Cerebellar cortex (tissue), 1 donor: ENCODE measurements at regions not wholly inside any gene's neighbourhood (a gene's known extent, or its start where the extent isn't known, plus 50 kb on each side); places are given as distances from the start of the nearest gene placed in this dataset.

Experiments
- DNase-seq: peaks from one replicate; pipeline ENCODE4 v3.0.0-alpha.2; 2015; ENCODE audit warnings: low spot score

DNA sequence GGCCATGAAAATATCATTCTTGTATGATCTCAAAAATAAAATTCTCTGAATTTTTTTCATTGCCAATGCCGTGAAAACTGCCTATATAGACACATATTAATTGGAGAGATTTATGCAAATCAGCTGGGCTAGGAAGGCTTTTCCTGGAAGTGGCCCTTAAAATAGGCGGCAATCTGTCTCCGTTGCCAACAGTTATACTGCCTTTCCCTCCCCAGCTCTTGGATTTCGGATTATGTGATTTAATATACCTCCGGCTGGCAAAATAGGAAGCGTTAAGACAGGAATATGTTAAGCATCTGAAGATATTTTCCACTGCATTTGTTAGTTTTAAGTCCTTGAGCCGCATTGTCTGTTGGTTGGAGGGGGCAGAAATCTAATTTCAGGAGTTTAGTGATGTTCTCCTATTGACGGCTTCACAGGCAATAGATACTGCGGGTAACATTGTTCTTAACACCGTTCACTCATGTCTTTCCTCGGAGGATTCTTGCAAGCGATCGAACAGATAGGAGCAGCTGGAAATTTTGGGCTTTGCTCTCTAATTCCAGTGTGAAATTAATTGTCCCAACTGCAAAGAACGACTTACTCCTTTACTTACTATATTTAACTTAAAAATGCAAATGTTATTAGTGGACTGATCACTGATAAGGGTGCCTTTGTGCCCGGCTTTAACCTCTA lies 113.3 kb downstream of the LINC00237 start:
- DNase-seq: no peak

DNA sequence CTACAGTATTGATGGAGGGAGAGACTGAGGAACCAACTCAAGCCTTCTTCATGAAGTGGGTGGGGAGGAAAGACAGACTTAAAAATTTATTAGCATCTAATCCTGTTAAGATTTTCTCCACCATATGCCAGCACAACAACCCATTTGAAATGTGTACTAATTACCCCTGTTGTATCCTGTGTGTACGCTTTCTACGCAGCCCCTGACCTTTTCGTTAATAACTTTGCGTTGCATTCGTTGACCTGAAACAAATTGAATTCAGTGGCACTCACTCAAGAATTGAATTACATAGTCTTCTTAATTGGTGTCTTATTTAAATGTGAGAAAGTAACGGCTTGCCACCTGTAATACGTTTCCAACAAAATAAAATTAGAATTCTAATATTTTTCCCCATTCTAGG lies 113.9 kb downstream of the LINC00237 start:
- no peak for DNase-seq

DNA sequence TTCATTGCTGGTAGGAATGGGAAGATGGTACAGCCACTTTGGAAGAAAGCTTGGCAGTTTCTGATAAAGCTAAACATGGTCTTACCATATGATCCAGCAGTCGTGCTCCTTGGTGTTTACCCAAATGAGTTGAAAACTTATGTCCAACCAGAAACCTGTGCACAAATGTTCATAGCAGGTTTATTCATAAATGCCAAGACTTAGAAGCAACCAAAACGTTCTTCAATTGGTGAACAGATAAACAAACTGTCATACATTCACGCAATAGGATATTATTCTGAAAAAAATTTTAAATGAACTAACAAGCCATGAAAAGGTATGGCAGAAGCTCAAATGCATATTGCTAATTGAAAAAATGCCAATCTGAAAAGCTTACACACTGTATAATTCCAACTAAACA lies 117.1 kb downstream of the LINC00237 start:
- DNase-seq: no peak

DNA sequence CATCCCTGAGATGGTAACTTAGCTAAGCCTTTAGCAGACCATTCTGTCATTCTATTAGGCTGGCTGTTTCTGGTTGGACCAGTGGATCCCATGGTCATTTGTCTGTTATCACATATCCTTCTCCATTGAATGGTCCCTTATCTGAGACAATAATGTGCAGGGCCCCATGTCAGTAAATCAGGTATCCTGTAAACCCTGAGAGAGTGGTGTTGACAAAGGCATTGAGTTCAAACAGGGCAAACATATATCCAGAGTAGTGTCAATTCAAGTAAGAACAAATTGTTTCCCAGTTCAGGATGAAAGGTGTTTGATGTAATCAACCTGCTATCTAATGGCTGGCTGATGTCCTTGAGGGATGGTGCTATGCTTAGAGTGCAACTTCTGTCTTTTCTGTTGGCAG lies 126.2 kb downstream of the LINC00237 start:
- DNase-seq: no peak

DNA sequence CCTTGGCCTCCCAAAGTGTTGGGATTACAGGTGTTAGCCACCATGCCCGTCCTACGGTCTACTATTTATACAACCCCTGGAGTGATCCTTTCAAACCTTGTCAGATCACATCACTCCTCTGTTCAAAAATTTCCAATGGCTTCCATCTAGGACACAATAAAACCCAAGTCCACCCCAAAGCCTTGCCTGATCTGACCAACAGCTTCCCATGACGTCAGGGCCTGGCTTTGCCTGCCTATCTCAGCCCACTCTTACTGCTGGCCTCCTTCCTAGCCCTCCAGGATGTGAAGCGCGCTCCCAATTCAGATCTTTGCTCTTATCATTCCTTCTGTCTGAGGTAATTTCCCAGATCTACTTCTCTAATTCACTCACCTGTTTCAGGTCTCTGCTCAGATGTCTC lies 128.4 kb downstream of the LINC00237 start:
- DNase-seq: no peak

DNA sequence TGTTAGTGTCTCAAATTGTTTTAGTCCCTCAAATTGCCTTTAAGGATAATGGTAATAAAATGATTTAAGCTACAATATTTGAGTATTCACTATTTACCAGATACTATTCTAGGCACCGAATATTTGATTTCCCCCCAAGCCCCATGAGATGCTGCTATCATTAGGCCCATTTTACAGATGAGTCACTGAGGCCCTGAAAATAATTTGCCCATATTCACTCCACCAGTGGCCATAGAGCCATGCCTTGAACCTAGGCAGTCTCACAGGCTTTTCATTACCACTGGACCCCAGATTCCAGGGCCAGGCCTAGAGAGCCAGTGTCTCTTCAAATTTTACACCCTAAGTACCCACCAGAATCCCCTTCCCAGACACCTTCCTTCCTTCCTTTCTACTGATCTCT lies 133.7 kb downstream of the LINC00237 start:
- DNase-seq: no peak

DNA sequence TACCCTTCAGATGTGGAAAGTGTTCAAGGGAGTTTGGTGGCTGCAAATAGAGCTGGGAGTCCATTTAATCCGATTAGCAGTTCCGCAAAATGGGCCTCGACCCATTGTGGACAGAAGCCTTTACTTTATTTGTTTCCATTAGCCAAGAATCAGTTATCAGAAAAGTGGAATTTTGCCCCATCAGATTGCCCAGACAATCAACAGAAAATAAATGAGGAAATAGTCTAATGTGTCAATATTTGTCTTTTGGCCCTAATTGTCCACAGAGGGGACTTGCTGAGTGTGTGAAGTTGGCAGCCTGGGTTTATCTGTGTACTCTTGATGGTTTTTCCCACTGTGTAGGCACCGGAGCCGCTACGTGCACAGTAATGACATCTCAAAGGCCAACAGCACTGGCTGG lies 134.3 kb downstream of the LINC00237 start:
- no peak for DNase-seq

DNA sequence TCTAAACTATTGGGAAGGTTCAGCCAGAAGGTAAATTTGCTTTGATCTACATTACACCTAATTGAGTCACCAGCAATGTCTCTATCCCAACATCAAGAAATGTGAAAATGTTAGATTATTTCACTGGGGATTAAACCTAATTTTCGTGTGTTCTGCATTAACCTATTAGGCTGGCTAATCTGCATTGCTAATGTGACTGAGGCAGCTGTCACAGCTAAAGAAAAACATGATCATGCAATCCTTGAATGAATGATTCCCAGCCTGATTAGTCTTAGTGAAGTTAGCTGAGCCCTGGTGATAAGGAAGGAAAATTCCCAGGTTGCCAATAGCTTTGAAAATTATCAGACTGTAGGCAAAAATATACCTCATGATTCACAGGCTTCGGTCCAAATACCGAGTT lies 135.3 kb downstream of the LINC00237 start:
- DNase-seq: no peak

DNA sequence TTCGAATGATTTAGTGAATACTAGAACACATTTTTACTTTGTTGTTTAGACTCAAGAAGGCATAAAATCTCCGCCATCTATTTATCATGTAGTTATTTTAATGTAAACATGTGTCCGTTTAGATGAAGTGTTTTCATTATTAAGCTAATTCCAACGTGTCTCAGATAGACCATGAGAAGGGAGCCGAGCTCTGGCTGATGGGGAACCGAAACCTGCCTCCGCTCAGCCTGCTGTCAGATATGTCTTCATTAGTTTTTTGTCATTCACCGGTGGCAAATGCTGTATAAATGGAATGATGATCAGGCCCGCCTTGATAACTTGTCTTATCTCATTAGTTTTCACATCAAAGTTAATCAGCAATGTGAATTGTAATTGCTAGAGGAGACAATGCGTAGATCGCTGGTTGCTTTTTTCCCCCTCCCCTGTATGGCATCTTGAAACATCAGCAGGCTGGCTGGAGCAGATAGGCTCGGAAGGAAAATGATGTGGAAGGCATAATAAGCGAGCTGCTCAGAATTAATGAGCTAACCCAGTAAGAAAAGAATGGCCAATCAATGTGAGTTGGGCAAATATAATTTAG lies 136.4 kb downstream of the LINC00237 start:
- no peak for DNase-seq

DNA sequence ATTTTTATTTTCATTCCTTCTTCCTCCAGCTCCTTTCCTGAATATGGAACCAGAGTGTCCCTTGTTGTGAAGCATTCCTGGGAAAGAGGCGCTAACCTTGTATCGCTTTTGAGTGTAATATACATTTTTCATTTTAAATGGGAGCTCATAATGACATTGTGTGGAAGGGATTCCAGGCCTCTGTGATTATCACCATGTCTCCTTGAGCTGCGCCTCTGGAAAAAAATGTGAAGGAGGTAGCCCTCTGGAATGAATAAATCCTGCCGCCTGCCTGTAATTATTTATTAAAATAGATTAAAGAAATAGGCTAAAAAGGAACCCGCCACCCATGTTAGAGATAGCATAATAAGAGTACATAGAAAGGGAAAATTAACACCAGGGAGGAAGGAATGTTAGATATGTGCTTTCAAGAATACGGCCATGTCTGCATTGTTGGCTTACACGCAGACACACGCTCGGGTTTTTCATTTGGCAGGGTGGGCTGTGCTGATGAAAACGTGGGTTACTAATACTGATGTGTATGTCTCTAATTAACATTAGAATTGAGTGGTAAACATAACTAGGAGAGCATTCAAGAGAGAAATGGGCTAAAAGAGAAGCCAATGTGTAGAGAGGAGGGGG lies 138.5 kb downstream of the LINC00237 start:
- no peak for DNase-seq

DNA sequence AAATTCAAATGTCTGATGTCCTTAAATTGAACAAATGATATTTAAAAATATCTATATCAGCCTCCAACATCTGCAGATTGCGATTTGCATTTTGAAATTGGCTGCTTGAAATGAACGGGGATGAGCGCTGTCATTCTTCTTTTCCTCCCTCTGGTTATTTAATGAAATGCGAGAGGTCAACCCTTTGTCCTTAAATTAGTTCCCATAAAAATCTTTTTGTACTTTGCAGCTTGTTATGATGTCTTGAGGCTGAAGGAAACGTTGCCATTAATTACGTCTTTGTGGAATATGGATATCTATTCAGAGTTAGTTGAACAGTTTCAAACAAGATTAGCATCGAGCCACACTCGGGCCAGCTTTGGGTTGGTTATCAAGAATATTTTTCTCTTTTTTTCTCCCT lies 140.0 kb downstream of the LINC00237 start:
- no peak for DNase-seq

DNA sequence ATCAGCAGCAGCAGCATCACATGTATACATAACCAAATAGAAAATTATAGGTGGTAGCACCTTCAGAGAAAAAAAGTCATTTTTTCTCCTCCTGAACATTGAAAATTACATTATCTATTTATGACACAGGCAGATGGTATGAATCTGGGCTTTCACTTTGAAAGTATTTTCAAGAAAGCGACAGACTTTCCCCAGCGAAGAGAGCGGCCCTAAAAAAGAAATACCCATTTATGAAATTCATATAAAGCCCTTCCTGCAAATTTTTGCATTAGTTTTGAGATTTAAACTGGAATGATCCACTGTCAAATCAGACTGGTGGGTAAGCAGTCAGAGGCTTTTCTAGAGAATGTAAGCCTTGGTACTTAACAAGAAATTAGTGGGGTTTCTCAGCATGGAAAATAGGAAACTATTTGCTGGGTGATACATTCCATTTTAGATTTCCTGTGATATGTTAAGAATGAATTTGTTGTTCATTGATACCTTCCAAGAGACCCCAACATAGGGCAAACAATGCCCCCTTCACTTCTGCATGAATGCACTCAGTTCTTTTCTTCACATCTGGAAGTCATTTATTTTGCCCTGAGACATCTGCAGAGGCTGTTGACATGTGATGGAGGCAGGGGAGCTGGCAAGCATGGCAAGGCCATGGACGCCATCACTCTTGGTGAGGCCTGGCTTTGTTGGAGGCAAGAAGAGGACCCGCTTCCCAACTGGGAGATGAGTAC lies 147.0 kb downstream of the LINC00237 start:
- DNase-seq: no peak

DNA sequence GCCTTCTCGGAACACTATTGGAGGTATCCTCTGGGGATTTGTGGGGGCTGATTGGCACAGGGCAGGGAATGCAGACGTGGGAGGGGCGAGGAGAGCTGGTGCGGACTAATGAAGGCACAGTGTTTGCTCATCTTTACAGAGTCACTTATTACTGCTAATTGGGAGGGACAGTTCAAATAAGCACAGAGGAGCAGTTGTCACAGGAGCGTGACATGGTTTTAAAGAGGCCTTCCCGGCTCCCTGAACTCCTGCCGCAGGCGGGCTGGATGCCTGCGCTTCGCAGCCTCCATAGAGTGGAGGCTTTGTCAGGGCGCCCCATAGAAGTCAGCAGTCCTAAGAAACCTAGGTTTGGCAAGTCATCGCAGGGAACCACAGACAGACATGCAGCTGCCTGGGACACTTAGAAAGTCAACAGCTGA lies 149.6 kb downstream of the LINC00237 start:
- peak; percentile 11 for DNase-seq

DNA sequence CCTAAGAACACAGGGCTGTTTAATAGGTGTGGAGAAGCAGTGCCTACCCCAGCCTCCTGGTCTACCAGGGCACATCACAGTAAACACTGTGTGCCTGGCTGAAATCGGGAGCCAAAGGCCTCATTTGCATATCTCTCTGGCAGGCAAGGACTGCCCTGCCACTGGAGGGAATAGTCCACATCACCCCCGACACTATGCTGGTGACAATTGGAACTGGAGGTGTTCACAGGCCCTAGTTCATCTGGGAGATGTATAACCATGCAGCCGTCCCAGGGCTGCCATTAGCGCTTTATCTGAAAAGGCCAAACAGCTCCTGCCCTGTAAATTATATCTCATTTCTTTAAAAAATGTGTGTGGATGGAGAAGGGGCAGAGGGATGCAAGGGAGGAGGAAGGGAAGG lies 150.3 kb downstream of the LINC00237 start:
- DNase-seq: no peak

DNA sequence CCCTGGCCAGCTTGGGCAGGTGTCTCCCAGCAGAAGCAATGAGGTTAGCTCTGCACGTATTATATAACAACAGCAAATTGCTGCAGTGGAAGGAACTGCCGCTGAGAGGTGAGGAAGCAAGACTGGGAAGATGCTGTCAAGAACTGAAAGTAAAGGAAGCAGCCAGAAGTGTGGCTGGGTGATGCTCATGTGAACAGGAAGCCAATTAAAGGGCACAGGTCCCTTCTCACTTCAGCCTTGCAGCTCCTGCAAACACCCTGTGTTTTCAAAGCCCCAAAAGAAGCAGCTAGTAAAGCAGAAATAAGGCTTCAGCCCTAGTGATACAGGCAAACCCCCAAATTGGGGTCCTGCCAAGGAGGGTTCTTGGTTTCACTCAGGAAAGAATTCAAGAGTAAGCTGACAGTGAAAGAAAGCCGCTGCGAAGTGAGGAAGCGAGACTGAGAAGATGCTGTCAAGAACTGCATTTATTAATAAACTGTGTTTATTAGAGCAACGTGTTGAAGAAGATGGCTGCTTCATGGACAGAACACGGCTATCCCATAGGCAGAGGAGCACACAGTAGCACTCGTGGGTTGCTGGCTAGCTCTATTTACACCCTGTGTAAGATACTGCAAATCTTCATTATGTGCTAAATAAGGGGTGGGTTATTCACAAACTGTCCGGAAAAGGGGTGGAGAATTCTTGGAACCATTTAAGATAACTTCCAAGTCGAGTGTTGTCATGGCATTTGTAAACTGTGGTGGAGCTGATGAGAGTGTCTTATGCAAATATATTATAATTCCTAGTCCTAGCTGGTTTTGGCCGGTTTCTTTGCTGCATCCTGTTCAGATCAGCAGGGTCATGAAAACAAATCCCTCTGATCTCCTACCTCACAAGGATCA lies 152.2 kb downstream of the LINC00237 start:
- DNase-seq: no peak

DNA sequence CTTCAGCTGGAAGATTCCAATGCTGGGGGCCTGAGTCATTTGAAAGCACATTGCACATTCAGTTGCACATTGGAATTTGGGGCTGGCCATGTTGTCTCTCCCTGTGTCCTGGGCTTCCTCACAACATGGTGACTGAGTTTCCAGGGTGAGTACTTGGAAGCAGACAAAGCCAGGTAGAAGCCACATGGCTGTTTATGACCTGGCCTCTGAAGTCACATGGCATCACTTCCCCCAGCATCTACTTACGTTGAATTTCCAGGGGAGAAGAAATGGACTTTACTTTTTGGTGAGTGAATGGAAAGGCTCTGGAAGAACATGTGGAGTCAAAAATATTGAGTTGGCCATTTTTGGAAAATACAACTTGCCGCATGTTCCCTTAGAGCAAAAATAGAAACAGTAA lies 155.5 kb downstream of the LINC00237 start:
- DNase-seq: no peak

DNA sequence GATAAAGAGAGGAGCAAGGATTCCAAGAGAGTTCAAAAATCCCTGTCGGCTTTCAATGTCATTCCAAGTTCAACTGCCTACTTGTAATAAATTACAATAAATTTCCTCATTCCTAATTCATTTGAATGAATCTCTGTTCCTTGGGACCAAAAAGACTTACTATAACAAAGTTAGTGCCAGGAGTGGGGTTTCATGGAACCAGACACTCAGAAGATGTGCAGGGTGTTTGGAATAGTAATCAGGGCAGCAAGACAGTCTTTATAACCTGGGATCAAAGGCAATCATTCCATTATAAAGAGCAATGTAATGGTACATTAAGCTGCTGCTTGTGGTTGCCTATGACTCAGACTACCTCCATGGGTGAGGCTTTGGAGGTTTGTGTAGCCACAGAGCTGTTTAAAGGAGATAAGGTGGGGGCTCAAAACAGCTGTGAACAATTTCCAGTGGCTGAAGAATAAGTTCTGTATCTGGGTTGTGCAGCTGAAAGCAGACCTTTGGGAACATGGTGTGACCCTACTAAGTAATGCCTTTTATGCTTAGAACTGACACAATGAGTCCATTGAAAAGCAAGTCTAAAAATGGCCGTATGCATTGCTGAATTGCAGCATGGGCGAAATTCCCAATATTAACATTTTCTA lies 159.9 kb downstream of the LINC00237 start:
- no peak for DNase-seq

DNA sequence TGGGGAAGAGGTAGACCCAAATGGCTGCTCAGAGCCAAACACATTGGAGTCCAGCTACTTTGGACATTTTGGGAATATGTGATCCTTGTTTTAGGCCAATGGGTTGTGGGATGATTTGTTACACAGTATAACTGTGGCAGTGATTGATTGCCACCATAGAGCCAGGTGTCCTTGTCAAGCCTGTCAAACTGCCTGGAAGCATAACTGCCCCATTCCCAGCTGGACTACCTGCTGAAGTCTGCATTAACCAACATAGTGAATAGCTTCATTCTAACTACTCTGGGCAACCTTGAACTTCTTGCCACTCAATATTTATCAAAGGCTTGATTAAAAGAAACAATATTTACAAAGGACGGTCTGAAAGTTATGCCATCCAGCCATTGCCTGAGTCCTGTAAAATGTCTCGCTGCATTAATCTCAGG lies 164.7 kb downstream of the LINC00237 start:
- no peak for DNase-seq

DNA sequence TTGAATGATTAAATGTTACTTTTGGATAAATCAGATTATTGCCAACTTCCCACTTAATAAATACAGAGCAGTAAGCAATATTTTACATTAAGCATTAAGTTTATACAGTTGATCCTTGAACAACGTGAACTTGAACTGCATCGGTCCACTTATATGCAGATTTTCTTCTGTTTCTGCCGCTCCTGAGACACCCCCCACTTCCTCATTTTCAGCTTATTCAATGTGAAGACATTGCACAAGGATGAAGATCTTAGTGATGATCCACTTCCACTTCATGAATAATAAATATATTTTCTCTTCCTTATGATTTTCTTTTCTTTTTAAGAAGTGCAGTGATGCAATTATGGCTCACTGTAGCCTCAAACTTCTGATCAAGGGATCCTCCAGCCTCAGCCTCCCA lies 167.2 kb downstream of the LINC00237 start:
- DNase-seq: no peak

DNA sequence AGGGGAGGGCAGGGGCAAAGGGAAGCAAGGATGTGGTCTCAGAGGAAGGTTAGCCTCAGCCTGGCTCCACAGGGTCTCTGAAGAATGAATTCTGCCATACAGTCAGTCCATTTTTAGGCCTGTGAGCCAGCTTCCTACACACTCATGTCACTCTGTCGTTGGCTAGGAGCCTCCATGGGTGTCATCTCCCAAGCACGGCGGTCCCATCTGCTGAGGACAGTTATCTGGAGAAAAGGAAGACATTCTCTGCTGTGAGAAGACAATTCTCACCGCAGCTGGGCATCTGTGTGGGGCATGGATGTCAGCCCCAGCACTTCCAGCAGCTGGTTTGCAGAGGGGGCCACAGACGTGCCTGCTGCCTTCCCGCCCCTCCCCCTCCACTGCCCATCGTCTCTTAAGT lies 167.6 kb downstream of the LINC00237 start:
- DNase-seq: no peak

DNA sequence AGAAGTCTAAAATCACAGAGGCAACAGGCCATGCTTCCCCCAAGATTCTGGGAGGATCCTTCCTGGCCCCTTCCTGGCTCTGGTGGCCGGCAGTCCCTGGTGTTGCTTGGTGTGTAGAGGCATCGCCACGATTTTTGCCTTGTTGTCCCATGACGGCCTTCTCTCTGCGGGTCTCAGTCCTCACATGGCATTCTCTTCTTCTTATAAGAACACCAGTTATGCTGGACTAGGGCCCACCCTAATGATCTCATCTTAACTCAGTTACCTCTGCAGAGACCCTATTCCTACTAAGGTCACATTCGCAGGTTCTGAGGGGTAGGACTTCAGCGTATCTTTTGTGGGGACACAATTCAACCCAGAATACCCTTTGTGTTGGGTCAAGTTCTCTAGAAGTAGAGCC lies 168.0 kb downstream of the LINC00237 start:
- DNase-seq: no peak
